ENCODE measurements at regions not wholly inside any gene's neighbourhood (a gene's known extent, or its start where the extent isn't known, plus 50 kb on each side); places are given as distances from the start of the nearest gene placed in this dataset.
"Not testable (repeated sequence)": the region's sequence is repeated elsewhere in the genome, so short reads cannot be mapped to it uniquely, and the experiment has no call there.

- H3K4me1 ChIP-seq (ENCODE audit: control insufficient read depth in 3 of 3, insufficient read depth in 3 of 3, low read length in 3 of 3); H3K9me3 ChIP-seq (ENCODE audit: control insufficient read depth in 3 of 3, low read length in 3 of 3): not testable (repeated sequence)
Observed at GRCh38 chr1:194407238-194407637, 1220.8 kb upstream of the B3GALT2 start.

GRCh38 chr1:194394676-194395075, 1208.3 kb upstream of the B3GALT2 start:
- no peaks in the 10 kb centered on the region for H3K27me3 ChIP-seq (ENCODE audit: control insufficient read depth in 3 of 3, insufficient read depth in 3 of 3, low read length in 3 of 3)
- no peaks in the 10 kb centered on the region for H3K9me3 ChIP-seq (ENCODE audit: control insufficient read depth in 3 of 3, low read length in 3 of 3)
- H3K27ac ChIP-seq (ENCODE audit: low read depth, low read length): no peak overlapping the region
- no peaks in the 10 kb centered on the region for H3K4me1 ChIP-seq (ENCODE audit: control insufficient read depth in 3 of 3, insufficient read depth in 3 of 3, low read length in 3 of 3)
- no peaks in the 10 kb centered on the region for H3K36me3 ChIP-seq (ENCODE audit: control insufficient read depth in 3 of 3, insufficient read depth in 3 of 3, low read length in 3 of 3)
- H3K9ac ChIP-seq (ENCODE audit: low read depth in 1 of 3, low read length in 3 of 3): no peak overlapping the region
- H3K4me3 ChIP-seq (ENCODE audit: low read length in 3 of 3): no peak overlapping the region

More at GRCh38 chr1:194407238-194407637, 1220.8 kb upstream of the B3GALT2 start:
- H3K36me3 ChIP-seq (ENCODE audit: control insufficient read depth in 3 of 3, insufficient read depth in 3 of 3, low read length in 3 of 3); H3K27me3 ChIP-seq (ENCODE audit: control insufficient read depth in 3 of 3, insufficient read depth in 3 of 3, low read length in 3 of 3); H3K27ac ChIP-seq (ENCODE audit: low read depth, low read length); H3K4me3 ChIP-seq (ENCODE audit: low read length in 3 of 3); H3K9ac ChIP-seq (ENCODE audit: low read depth in 1 of 3, low read length in 3 of 3): not testable (repeated sequence)

GRCh38 chr1:194387531-194387930, 1201.1 kb upstream of the B3GALT2 start:
- Histone ChIP-seq H3K9me3 (ENCODE audit: control insufficient read depth in 3 of 3, low read length in 3 of 3) (no peaks in the 10 kb centered on the region), H3K27ac (ENCODE audit: low read depth, low read length) (no peak overlapping the region), H3K36me3 (ENCODE audit: control insufficient read depth in 3 of 3, insufficient read depth in 3 of 3, low read length in 3 of 3) (no peaks in the 10 kb centered on the region), H3K4me1 (ENCODE audit: control insufficient read depth in 3 of 3, insufficient read depth in 3 of 3, low read length in 3 of 3) (no peaks in the 10 kb centered on the region), H3K9ac (ENCODE audit: low read depth in 1 of 3, low read length in 3 of 3) (no peak overlapping the region), H3K27me3 (ENCODE audit: control insufficient read depth in 3 of 3, insufficient read depth in 3 of 3, low read length in 3 of 3) (no peaks in the 10 kb centered on the region), H3K4me3 (ENCODE audit: low read length in 3 of 3) (no peak overlapping the region)

GRCh38 chr1:194378517-194378916, 1192.1 kb upstream of the B3GALT2 start:
- Histone ChIP-seq H3K27ac (ENCODE audit: low read depth, low read length) (no peak overlapping the region), H3K9ac (ENCODE audit: low read depth in 1 of 3, low read length in 3 of 3) (no peak overlapping the region), H3K36me3 (ENCODE audit: control insufficient read depth in 3 of 3, insufficient read depth in 3 of 3, low read length in 3 of 3) (no peaks in the 10 kb centered on the region), H3K9me3 (ENCODE audit: control insufficient read depth in 3 of 3, low read length in 3 of 3) (no peaks in the 10 kb centered on the region), H3K27me3 (ENCODE audit: control insufficient read depth in 3 of 3, insufficient read depth in 3 of 3, low read length in 3 of 3) (no peaks in the 10 kb centered on the region), H3K4me1 (ENCODE audit: control insufficient read depth in 3 of 3, insufficient read depth in 3 of 3, low read length in 3 of 3) (no peaks in the 10 kb centered on the region), H3K4me3 (ENCODE audit: low read length in 3 of 3) (no peak overlapping the region)

- H3K4me1 ChIP-seq (ENCODE audit: control insufficient read depth in 3 of 3, insufficient read depth in 3 of 3, low read length in 3 of 3): no peaks in the 10 kb centered on the region
- H3K27me3 ChIP-seq (ENCODE audit: control insufficient read depth in 3 of 3, insufficient read depth in 3 of 3, low read length in 3 of 3): no peaks in the 10 kb centered on the region
- H3K36me3 ChIP-seq (ENCODE audit: control insufficient read depth in 3 of 3, insufficient read depth in 3 of 3, low read length in 3 of 3): no peaks in the 10 kb centered on the region
- no peak overlapping the region for H3K27ac ChIP-seq (ENCODE audit: low read depth, low read length)
- H3K9ac ChIP-seq (ENCODE audit: low read depth in 1 of 3, low read length in 3 of 3): no peak overlapping the region
- H3K9me3 ChIP-seq (ENCODE audit: control insufficient read depth in 3 of 3, low read length in 3 of 3): no peaks in the 10 kb centered on the region
- no peak overlapping the region for H3K4me3 ChIP-seq (ENCODE audit: low read length in 3 of 3)
Observed at GRCh38 chr1:194374649-194375048, 1188.2 kb upstream of the B3GALT2 start.

- Histone ChIP-seq H3K36me3 (ENCODE audit: control insufficient read depth in 3 of 3, insufficient read depth in 3 of 3, low read length in 3 of 3) (no peaks in the 10 kb centered on the region), H3K9ac (ENCODE audit: low read depth in 1 of 3, low read length in 3 of 3) (no peak overlapping the region), H3K27ac (ENCODE audit: low read depth, low read length) (no peak overlapping the region), H3K4me3 (ENCODE audit: low read length in 3 of 3) (no peak overlapping the region), H3K4me1 (ENCODE audit: control insufficient read depth in 3 of 3, insufficient read depth in 3 of 3, low read length in 3 of 3) (no peaks in the 10 kb centered on the region), H3K27me3 (ENCODE audit: control insufficient read depth in 3 of 3, insufficient read depth in 3 of 3, low read length in 3 of 3) (no peaks in the 10 kb centered on the region), H3K9me3 (ENCODE audit: control insufficient read depth in 3 of 3, low read length in 3 of 3) (no peaks in the 10 kb centered on the region)
Observed at GRCh38 chr1:194372266-194372665, 1185.9 kb upstream of the B3GALT2 start.

- no peak overlapping the region for H3K27ac ChIP-seq (ENCODE audit: low read depth, low read length)
- no peaks in the 10 kb centered on the region for H3K27me3 ChIP-seq (ENCODE audit: control insufficient read depth in 3 of 3, insufficient read depth in 3 of 3, low read length in 3 of 3)
- H3K36me3 ChIP-seq (ENCODE audit: control insufficient read depth in 3 of 3, insufficient read depth in 3 of 3, low read length in 3 of 3): no peaks in the 10 kb centered on the region
- H3K4me3 ChIP-seq (ENCODE audit: low read length in 3 of 3): no peak overlapping the region
- H3K9ac ChIP-seq (ENCODE audit: low read depth in 1 of 3, low read length in 3 of 3): no peak overlapping the region
- no peaks in the 10 kb centered on the region for H3K9me3 ChIP-seq (ENCODE audit: control insufficient read depth in 3 of 3, low read length in 3 of 3)
- H3K4me1 ChIP-seq (ENCODE audit: control insufficient read depth in 3 of 3, insufficient read depth in 3 of 3, low read length in 3 of 3): no peaks in the 10 kb centered on the region
Observed at GRCh38 chr1:194369622-194370021, 1183.2 kb upstream of the B3GALT2 start.

GRCh38 chr1:194369060-194369459, 1182.6 kb upstream of the B3GALT2 start:
- Histone ChIP-seq H3K4me1 (ENCODE audit: control insufficient read depth in 3 of 3, insufficient read depth in 3 of 3, low read length in 3 of 3) (no peaks in the 10 kb centered on the region), H3K9ac (ENCODE audit: low read depth in 1 of 3, low read length in 3 of 3) (no peak overlapping the region)

GRCh38 chr1:194367121-194367520, 1180.7 kb upstream of the B3GALT2 start:
- H3K4me3 ChIP-seq (ENCODE audit: low read length in 3 of 3): no peak overlapping the region
- no peaks in the 10 kb centered on the region for H3K27me3 ChIP-seq (ENCODE audit: control insufficient read depth in 3 of 3, insufficient read depth in 3 of 3, low read length in 3 of 3)
- no peaks in the 10 kb centered on the region for H3K36me3 ChIP-seq (ENCODE audit: control insufficient read depth in 3 of 3, insufficient read depth in 3 of 3, low read length in 3 of 3)
- no peaks in the 10 kb centered on the region for H3K9me3 ChIP-seq (ENCODE audit: control insufficient read depth in 3 of 3, low read length in 3 of 3)
- no peak overlapping the region for H3K9ac ChIP-seq (ENCODE audit: low read depth in 1 of 3, low read length in 3 of 3)
- no peaks in the 10 kb centered on the region for H3K4me1 ChIP-seq (ENCODE audit: control insufficient read depth in 3 of 3, insufficient read depth in 3 of 3, low read length in 3 of 3)
- no peak overlapping the region for H3K27ac ChIP-seq (ENCODE audit: low read depth, low read length)

More at GRCh38 chr1:194369060-194369459, 1182.6 kb upstream of the B3GALT2 start:
- Histone ChIP-seq H3K9me3 (ENCODE audit: control insufficient read depth in 3 of 3, low read length in 3 of 3) (no peaks in the 10 kb centered on the region), H3K4me3 (ENCODE audit: low read length in 3 of 3) (no peak overlapping the region), H3K36me3 (ENCODE audit: control insufficient read depth in 3 of 3, insufficient read depth in 3 of 3, low read length in 3 of 3) (no peaks in the 10 kb centered on the region), H3K27ac (ENCODE audit: low read depth, low read length) (no peak overlapping the region), H3K27me3 (ENCODE audit: control insufficient read depth in 3 of 3, insufficient read depth in 3 of 3, low read length in 3 of 3) (no peaks in the 10 kb centered on the region)

GRCh38 chr1:194366705-194367104, 1180.3 kb upstream of the B3GALT2 start:
- no peaks in the 10 kb centered on the region for H3K27me3 ChIP-seq (ENCODE audit: control insufficient read depth in 3 of 3, insufficient read depth in 3 of 3, low read length in 3 of 3)
- H3K27ac ChIP-seq (ENCODE audit: low read depth, low read length): no peak overlapping the region
- H3K9me3 ChIP-seq (ENCODE audit: control insufficient read depth in 3 of 3, low read length in 3 of 3): no peaks in the 10 kb centered on the region
- H3K9ac ChIP-seq (ENCODE audit: low read depth in 1 of 3, low read length in 3 of 3): no peak overlapping the region
- no peak overlapping the region for H3K4me3 ChIP-seq (ENCODE audit: low read length in 3 of 3)
- H3K36me3 ChIP-seq (ENCODE audit: control insufficient read depth in 3 of 3, insufficient read depth in 3 of 3, low read length in 3 of 3): no peaks in the 10 kb centered on the region
- H3K4me1 ChIP-seq (ENCODE audit: control insufficient read depth in 3 of 3, insufficient read depth in 3 of 3, low read length in 3 of 3): no peaks in the 10 kb centered on the region

- no peaks in the 10 kb centered on the region for H3K9me3 ChIP-seq (ENCODE audit: control insufficient read depth in 3 of 3, low read length in 3 of 3)
- no peak overlapping the region for H3K4me3 ChIP-seq (ENCODE audit: low read length in 3 of 3)
- H3K27ac ChIP-seq (ENCODE audit: low read depth, low read length): no peak overlapping the region
- no peak overlapping the region for H3K9ac ChIP-seq (ENCODE audit: low read depth in 1 of 3, low read length in 3 of 3)
- H3K27me3 ChIP-seq (ENCODE audit: control insufficient read depth in 3 of 3, insufficient read depth in 3 of 3, low read length in 3 of 3): no peaks in the 10 kb centered on the region
- no peaks in the 10 kb centered on the region for H3K36me3 ChIP-seq (ENCODE audit: control insufficient read depth in 3 of 3, insufficient read depth in 3 of 3, low read length in 3 of 3)
- H3K4me1 ChIP-seq (ENCODE audit: control insufficient read depth in 3 of 3, insufficient read depth in 3 of 3, low read length in 3 of 3): no peaks in the 10 kb centered on the region
Observed at GRCh38 chr1:194362327-194362726, 1175.9 kb upstream of the B3GALT2 start.
